Sigmoid colon (tissue), 6 donors: ENCODE measurements at regions not wholly inside any gene's neighbourhood (a gene's known extent, or its start where the extent isn't known, plus 50 kb on each side); places are given as distances from the start of the nearest gene placed in this dataset.

ENCODE experiments used
- DNase-seq: peaks from one replicate; pipeline ENCODE4 v3.0.0-alpha.2; 2019
- H3K27ac ChIP-seq, 4 donors: fragments of 200-600 bp; sonication (generic); one replicate each; pipeline ENCODE4 v1.5.1; 2016 to 2019; ENCODE audit warnings: mild to moderate bottlenecking in 1 of 4
- H3K27me3 ChIP-seq, 3 donors: fragments of 200-600 bp; sonication (generic); one replicate each; pipeline ENCODE4 v1.5.1; 2019; ENCODE audit warnings: mild to moderate bottlenecking in 1 of 3
- H3K36me3 ChIP-seq, 4 donors: fragments of 200-600 bp; sonication (generic); one replicate each; pipeline ENCODE4 v1.5.1; 2016 to 2019
- H3K4me1 ChIP-seq, 4 donors: fragments of 200-600 bp; sonication (generic); one replicate each; pipeline ENCODE4 v1.5.1; 2017 to 2019
- H3K4me3 ChIP-seq, 4 donors: fragments of 200-600 bp; sonication (generic); one replicate each; pipeline ENCODE4 v1.5.1; 2017 to 2019; ENCODE audit warnings: mild to moderate bottlenecking in 2 of 4, moderate library complexity in 1 of 4
- H3K9me3 ChIP-seq, 4 donors: fragments of 200-600 bp in 3 of 4; sonication (generic) in 3 of 4; one replicate each; pipeline versions ENCODE4 v1.5.1 to v1.6.1; 2013 to 2019
- EP300 ChIP-seq, 4 donors: sonication (generic); formaldehyde crosslinking; IDR thresholded peaks; one replicate each; pipeline ENCODE4 v1.6.1; 2017; ENCODE audit warnings: antibody characterized with exemption in 4 of 4
- POLR2A ChIP-seq, 2 donors: fragments of 450-650 bp; IDR thresholded peaks; one replicate each; pipeline ENCODE4 v1.6.1; 2016; ENCODE audit warnings: antibody characterized with exemption in 2 of 2, mild to moderate bottlenecking in 2 of 2, moderate library complexity in 2 of 2
- POLR2AphosphoS5 ChIP-seq, 4 donors: sonication (generic); formaldehyde crosslinking; IDR thresholded peaks; one replicate each; pipeline ENCODE4 v1.6.1; 2017; ENCODE audit warnings: antibody characterized with exemption in 4 of 4
- WGBS, 2 donors: extraction: QIAGEN DNeasy Blood & Tissue Kit; methylation state at CpG; one replicate each; pipeline ENCODE4 v1.1.7; 2013; 5-methylcytosine and 5-hydroxymethylcytosine counted together
- intact Hi-C: fragments of 100-400 bp; cut with DNase I; formaldehyde crosslinking; loops from one replicate; pipeline ENCODE4 v1.15.1; 2023
- TF ChIP-seq, protein P1 (sequence below), 4 experiments: fragments of 450-650 bp in 3 of 4; fragments of 200-600 bp in 1 of 4; IDR thresholded peaks; one replicate each; pipeline ENCODE4 v1.5.1; 2016 to 2019; ENCODE audit warnings: antibody characterized with exemption in 4 of 4, mild to moderate bottlenecking in 3 of 4, moderate library complexity in 2 of 4
- donor health status: healthy with polysubstance abuse.
- donor health status: healthy.

DNA sequence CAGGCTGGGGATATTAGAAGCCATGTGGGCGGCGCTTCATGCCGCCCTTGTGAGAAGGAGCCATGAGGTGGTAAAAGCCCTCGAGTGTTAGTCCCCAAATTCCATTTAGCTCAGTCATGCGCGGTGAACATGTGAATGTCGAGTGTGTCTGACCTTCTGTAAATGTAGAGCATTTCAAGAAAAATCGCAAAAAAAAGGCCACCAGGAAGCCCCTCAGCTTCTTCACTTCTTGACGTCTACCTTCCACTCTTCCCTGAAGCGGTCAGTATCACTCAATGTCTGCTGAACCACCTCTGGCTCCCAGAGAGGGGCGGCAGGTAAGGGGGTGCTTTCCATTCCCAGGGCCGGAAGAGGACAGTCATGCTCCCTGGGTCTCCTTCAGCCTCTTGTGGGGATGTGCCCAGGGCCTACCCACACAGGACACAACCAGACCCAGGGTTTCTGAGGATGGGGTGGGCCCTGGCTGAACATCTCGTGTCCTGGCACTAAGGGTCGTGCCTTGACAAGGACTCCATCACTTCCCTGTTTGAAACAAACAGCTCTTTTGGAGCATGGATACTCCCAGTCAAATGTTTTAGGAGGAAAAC lies 274.9 kb downstream of the FAM43A start:
- H3K36me3 ChIP-seq, result no peaks in the 10 kb centered on the region
- H3K4me3 ChIP-seq, result no peak overlapping the region
- no peak for DNase-seq
- no peaks in the 10 kb centered on the region for H3K4me1 ChIP-seq
- H3K9me3 ChIP-seq, result no peaks in the 10 kb centered on the region
- no peak overlapping the region for H3K27ac ChIP-seq
- WGBS, 2 donors, result 86 to 92% methylated on average over 14 of the region's 14 CpGs
- intact Hi-C loops, result no loop called here
- H3K27me3 ChIP-seq, result no peaks in the 10 kb centered on the region
- TF ChIP-seq POLR2A (IDR thresholded peaks at IDR 0.05) (no peak), POLR2AphosphoS5 (IDR thresholded peaks at IDR 0.05) (no peak), EP300 (IDR thresholded peaks at IDR 0.05) (no peak)
- TF ChIP-seq, protein P1, sequence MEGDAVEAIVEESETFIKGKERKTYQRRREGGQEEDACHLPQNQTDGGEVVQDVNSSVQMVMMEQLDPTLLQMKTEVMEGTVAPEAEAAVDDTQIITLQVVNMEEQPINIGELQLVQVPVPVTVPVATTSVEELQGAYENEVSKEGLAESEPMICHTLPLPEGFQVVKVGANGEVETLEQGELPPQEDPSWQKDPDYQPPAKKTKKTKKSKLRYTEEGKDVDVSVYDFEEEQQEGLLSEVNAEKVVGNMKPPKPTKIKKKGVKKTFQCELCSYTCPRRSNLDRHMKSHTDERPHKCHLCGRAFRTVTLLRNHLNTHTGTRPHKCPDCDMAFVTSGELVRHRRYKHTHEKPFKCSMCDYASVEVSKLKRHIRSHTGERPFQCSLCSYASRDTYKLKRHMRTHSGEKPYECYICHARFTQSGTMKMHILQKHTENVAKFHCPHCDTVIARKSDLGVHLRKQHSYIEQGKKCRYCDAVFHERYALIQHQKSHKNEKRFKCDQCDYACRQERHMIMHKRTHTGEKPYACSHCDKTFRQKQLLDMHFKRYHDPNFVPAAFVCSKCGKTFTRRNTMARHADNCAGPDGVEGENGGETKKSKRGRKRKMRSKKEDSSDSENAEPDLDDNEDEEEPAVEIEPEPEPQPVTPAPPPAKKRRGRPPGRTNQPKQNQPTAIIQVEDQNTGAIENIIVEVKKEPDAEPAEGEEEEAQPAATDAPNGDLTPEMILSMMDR (IDR thresholded peaks at IDR 0.05), result no peak

DNA sequence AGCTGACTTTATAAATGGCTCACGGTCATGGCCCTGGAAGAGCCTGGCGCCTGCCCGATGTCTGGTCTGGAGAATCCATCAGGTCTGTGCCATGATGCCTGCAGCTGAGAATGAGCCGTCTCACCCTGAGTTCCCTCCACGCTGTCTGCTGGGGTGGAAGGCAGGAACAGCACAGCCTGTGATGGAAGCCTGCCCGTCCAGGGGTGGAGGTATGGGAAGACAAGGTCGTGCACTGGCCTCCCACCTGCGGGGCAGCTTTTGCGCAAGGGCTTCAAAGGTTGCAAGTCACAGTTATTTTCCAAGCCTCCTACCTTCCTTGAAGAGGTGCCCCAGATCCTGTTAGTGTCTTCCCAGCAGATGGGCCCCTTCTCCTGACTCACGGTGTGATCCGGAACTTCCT lies 275.5 kb downstream of the FAM43A start:
- H3K27ac ChIP-seq, result no peak overlapping the region
- H3K4me1 ChIP-seq, result no peaks in the 10 kb centered on the region
- no peaks in the 10 kb centered on the region for H3K36me3 ChIP-seq
- WGBS, 2 donors, result 88 to 94% methylated on average over 11 of the region's 11 CpGs
- TF ChIP-seq, protein P1 (IDR thresholded peaks at IDR 0.05), result no peak
- no peak for TF ChIP-seq POLR2AphosphoS5 (IDR thresholded peaks at IDR 0.05)
- no peak for TF ChIP-seq POLR2A (IDR thresholded peaks at IDR 0.05)
- TF ChIP-seq EP300 (IDR thresholded peaks at IDR 0.05), result no peak
- H3K9me3 ChIP-seq, result no peaks in the 10 kb centered on the region
- no peak for DNase-seq
- H3K4me3 ChIP-seq, result no peak overlapping the region
- intact Hi-C loops, result no loop called here
- H3K27me3 ChIP-seq, result no peaks in the 10 kb centered on the region

DNA sequence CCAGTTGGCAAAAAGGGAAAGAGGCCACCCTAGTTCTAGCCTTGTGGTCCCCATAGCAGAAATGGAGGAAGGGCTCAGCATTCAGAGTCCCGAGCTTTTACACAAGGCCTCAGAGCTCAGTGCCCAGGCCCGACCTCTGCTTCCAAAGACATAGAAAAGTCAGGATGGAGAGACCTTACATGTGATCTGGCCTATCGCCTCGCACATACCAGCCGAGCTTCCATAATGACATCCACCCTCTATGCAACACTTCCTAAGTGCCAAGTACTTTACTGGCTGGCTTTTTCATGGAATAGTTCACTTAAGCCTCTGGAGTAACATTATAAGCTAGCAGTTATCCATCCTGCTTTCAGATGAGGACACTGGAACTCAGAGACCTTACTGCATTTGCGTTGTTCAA lies 275.9 kb downstream of the FAM43A start:
- peak; percentile 30 for DNase-seq
- Histone ChIP-seq H3K27me3 (no peaks in the 10 kb centered on the region), H3K4me1 (no peaks in the 10 kb centered on the region), H3K4me3 (no peak overlapping the region), H3K27ac (no peak overlapping the region), H3K36me3 (no peaks in the 10 kb centered on the region), H3K9me3 (no peaks in the 10 kb centered on the region)
- TF ChIP-seq EP300 (IDR thresholded peaks at IDR 0.05), result no peak
- TF ChIP-seq, protein P1 (IDR thresholded peaks at IDR 0.05), result no peak
- no peak for TF ChIP-seq POLR2A (IDR thresholded peaks at IDR 0.05)
- TF ChIP-seq POLR2AphosphoS5 (IDR thresholded peaks at IDR 0.05), result no peak
- WGBS, 2 donors, result 92 to 94% methylated on average over 6 of the region's 6 CpGs
- intact Hi-C loops, result no loop called here

DNA sequence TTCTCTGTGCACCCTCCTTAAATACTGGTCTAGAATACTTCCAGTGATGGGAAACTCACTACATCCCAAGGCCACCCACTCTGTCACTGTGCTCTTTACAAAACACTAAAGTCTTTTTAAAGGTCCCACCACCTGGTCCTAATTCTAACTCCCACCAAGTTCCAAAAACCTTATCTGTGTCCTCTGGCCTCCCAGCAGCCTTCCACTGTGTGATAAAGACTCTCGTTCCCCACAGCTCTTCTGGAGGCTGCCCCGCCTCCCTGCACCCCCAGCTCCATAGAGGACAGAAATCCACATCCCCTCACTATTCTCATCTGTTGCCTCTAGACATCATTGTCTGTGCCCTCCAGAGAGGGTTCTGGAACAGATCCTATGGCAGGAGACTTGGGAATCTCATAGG lies 276.4 kb downstream of the FAM43A start:
- H3K27ac ChIP-seq, result no peak overlapping the region
- no peak overlapping the region for H3K4me3 ChIP-seq
- intact Hi-C loops, result no loop called here
- 89 to 90% methylated on average over 2 of the region's 2 CpGs for WGBS, 2 donors
- no peaks in the 10 kb centered on the region for H3K27me3 ChIP-seq
- no peaks in the 10 kb centered on the region for H3K9me3 ChIP-seq
- TF ChIP-seq, protein P1 (IDR thresholded peaks at IDR 0.05), result no peak
- TF ChIP-seq POLR2A (IDR thresholded peaks at IDR 0.05) (no peak), EP300 (IDR thresholded peaks at IDR 0.05) (no peak), POLR2AphosphoS5 (IDR thresholded peaks at IDR 0.05) (no peak)
- DNase-seq, result peak; percentile 19
- H3K36me3 ChIP-seq, result no peaks in the 10 kb centered on the region
- no peaks in the 10 kb centered on the region for H3K4me1 ChIP-seq

DNA sequence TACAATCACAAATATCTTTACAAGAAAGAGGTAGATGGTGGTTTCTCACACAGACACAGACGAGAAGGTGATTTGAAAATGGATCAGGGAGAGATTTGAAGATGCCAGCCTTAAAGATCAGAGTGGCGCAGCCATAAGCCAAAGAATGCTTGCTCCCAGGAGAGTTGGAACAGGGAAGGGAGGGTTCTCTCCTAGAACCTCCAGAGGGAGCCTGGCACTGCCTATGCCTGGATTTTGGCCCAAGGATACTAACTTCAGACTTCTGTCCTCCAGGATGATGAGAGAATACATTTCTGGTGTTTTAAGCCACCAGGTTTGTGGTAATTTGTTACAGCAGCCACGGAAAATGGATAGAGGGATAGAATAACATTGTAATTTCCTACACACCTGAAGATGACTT lies 279.1 kb downstream of the FAM43A start:
- TF ChIP-seq POLR2AphosphoS5 (IDR thresholded peaks at IDR 0.05) (no peak), POLR2A (IDR thresholded peaks at IDR 0.05) (no peak), EP300 (IDR thresholded peaks at IDR 0.05) (no peak)
- TF ChIP-seq, protein P1 (IDR thresholded peaks at IDR 0.05), result no peak
- H3K27ac ChIP-seq, result no peak overlapping the region
- no peak overlapping the region for H3K4me3 ChIP-seq
- H3K4me1 ChIP-seq, result no peaks in the 10 kb centered on the region
- no peaks in the 10 kb centered on the region for H3K36me3 ChIP-seq
- DNase-seq, result peak; percentile 4
- H3K9me3 ChIP-seq, result no peaks in the 10 kb centered on the region
- no peaks in the 10 kb centered on the region for H3K27me3 ChIP-seq
- intact Hi-C loops, result no loop called here
- 92 to 95% methylated on average over 3 of the region's 3 CpGs for WGBS, 2 donors
